Glomerular endothelial cell (primary cell): ENCODE measurements at regions not wholly inside any gene's neighbourhood (a gene's known extent, or its start where the extent isn't known, plus 50 kb on each side); places are given as distances from the start of the nearest gene placed in this dataset.

Source experiments
- DNase-seq: peaks from one replicate; pipeline ENCODE4 v3.0.0-alpha.2; 2011; ENCODE audit warnings: low read depth, low spot score; ENCODE audit errors: extremely low read depth

- no peak for DNase-seq
These were observed 196.1 kb upstream of the PACRGL start for GRCh38 chr4:20504146-20504545.

GRCh38 chr4:20505927-20506326 lies 194.3 kb upstream of the PACRGL start:
- no peak for DNase-seq

DNA sequence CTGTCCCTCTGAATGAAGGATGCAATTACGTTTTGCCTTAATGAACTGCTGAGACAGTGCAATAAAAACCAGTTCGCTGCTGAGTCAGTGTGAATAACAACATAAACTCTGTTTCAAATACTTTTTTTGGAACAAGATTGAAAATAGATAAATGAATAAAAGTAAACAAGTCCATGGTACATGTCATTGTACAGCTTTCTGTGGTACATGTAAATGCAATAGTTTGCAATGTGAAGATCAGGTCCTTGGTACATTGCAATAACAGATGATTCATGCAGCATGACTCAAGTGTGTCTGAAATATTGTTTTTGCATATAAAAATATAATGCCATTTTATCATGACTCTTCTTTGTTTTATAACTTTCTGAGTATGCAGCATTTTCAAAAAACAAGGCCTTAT lies 193.4 kb upstream of the PACRGL start:
- no peak for DNase-seq

- DNase-seq: no peak
These were observed 190.9 kb upstream of the PACRGL start for GRCh38 chr4:20509315-20509714.

- DNase-seq: no peak
These were observed 188.0 kb upstream of the PACRGL start for GRCh38 chr4:20512033-20512792.

DNA sequence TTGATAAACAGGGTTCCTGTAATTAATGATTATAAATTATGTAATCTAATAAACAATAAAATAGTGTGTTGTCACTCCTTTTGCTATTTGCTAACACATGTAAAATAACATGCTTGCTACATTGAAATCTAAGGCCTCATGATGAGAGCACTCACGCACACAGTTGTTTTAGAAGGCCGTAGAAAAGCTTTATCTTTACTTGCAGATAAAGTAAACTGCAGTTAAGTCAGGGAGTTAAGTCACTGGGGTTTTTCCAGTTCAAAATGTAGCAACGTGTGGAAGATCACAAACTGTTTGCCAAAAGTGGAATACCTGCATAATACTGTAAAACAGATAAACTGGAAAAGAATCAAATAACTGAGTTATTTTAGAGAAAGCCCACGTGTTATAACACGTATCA lies 187.3 kb upstream of the PACRGL start:
- no peak for DNase-seq

DNA sequence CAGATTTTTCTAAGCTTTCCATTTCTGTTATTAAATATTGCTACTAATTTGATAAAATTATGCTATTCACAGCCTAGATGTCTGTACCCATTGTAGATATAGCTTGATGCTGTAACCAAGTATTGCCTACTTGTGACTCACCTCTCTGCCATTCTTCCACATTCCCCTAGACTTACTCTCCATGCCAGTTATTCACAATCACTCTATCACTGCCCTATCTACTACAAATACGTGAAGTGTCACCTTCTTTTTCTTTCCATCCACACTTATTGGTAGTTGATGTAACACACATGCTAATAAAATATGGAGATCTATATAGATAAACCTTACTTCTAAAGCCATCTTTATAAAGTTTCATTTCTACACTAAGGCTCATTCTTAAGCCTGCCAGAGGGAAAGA lies 179.4 kb upstream of the PACRGL start:
- DNase-seq: no peak

DNA sequence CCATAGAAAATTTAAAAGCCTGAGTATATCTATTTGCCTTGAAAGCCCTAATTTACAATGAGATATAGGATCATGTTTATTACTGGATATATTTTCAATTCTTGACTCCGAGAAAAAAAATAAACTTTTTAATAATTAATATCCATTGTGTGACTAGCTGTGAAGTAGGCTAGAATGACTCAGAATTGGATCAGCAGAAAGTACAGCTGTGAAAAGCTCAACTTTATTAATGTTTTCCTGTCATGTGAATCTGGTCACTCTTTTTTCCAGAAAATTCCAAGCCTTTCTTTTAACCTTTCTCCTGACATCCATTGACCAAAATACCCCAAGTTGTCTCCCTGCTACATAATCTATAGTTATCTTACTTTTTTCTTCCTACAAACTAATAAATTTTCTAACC lies 171.8 kb upstream of the PACRGL start:
- no peak for DNase-seq

DNA sequence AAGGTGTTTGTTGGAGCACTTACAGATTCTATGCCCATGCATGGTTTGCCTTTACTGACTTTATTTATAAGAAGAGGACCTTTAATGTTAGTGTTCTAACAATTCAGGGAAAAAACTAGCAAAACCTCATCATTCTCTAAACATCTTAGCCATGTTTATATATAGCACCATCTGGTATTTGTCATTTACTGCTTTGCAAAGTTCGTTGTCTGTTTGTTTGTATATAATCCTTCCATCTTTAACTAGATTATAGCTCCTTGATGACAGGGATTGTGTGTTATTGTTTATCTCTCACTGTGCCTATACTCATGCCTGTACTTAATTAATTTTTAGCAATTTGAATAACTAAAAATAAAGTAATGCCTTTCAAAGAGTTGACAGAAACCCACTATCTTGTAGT lies 170.6 kb upstream of the PACRGL start:
- no peak for DNase-seq

DNA sequence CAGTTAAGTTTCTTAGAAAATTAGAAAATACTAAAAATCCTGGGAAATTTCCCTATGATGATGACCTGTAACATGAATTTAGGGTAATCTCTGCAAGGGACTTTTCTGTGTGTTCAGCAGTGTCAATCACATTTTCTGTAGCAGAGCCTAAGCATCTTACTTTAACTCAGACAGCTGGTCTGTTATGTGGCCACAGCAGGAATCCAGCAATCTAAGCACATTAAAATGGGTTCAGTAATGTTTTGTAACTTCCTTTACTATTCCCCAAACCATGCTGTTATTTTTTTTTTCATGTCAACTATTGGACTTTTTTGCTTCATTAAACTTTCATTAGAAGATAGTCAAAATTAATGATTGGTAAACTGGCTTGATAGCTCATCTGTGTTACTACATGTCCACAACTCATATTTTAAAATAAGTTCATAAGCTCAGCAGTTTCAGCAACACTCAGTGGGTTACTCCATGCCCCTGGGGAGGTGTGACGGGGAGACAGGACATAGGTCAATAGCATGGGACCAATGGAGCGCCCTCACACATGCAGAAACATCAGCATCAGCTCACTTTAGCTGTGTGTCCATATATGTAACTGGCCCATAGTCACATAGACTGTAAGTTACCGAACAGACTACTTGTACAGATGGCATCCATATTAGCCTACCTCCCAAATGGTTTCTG lies 168.0 kb upstream of the PACRGL start:
- no peak for DNase-seq

GRCh38 chr4:20532871-20533870 lies 167.1 kb upstream of the PACRGL start:
- no peak for DNase-seq

DNA sequence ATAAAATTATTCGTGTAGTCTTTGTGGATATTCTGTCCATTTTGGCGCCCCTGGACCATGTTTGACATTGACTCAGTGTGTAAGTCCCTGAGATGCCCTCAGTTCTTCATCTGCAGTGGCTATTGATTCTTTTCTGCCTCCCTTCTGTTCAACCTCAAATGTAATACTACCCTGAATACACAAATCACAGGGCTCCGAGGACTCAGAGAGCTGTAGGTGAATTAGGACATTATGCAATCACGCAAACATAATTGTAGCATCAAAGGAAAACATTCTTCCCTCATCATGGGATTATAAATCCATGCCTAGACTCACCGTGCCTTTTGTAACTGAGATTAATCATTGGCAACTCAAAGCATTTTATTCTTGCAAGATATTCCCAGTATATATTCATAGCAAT lies 161.4 kb upstream of the PACRGL start:
- DNase-seq: no peak

- DNase-seq: no peak
These were observed 157.1 kb upstream of the PACRGL start for GRCh38 chr4:20543131-20543530.

DNA sequence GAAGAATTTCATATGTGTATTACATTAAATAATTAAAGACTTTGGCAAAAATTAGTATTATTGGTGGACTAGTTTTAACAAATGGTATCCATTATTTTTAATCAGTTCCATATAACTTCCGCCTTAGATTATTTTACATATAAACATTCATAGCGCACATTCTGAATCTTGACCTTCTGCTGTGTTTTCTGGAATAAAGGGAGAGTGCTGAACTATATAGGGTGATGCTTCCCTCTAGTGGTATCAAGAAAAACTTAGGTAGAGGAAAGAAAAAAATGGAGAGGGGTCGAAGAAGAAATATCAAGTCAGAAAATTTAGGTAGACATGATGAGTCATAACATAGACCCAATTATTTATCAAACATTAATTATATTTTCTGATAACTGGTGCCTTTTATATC lies 155.6 kb upstream of the PACRGL start:
- no peak for DNase-seq

GRCh38 chr4:20552004-20552403 lies 148.3 kb upstream of the PACRGL start:
- no peak for DNase-seq

DNA sequence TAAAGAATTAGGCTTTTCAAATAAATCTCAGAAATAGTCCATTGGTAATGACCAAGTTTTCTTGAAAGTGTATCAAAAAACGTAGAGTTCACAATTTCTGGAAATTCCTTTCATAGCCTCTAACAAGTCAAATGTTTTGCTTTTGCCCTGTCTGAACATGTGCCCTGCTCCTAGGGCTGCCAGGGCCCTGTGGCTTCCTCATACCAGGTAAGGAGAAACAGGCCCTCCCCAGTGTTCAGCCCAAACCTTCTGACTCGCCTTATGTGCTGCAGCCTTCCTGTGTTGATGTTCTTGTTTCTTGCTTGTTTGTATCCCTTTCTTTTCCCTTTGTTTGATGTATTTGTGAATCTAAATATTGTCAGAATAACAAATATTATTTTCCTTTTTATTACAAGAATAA lies 146.1 kb upstream of the PACRGL start:
- DNase-seq: no peak

DNA sequence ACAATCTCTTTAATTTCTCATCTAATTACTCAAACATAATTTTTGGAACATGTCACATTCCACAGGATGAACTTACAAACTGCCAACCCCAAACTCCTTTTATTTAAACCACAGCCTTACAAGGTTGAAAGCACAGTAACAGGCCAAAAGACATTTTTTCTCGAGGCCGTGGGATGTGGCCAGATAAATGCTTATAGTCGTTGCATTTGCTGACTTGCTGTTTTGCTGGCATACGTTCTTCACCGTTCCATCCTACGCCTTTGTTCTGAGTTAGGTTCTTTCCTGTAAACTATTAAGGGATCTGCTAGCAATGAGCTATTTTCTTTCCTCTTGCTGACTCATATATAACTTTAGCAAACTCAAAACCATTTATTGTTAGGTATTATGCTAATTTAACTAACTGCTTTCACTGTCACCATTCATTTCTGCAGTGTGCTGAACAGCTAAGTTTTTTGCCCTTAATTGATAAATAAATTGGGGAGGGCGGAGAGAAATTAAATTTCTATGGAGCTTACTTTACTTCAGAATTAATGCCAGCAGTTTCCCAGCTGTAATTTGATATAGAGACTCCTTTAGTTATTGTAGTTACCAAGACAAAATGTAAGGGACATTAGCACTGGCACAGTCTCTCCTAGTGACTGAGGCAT lies 135.1 kb upstream of the PACRGL start:
- no peak for DNase-seq

GRCh38 chr4:20570981-20571715 lies 129.1 kb upstream of the PACRGL start:
- no peak for DNase-seq

GRCh38 chr4:20572976-20573375 lies 127.3 kb upstream of the PACRGL start:
- no peak for DNase-seq

GRCh38 chr4:20574986-20575385 lies 125.3 kb upstream of the PACRGL start:
- no peak for DNase-seq
